HG02840 (cell line): ENCODE measurements at regions not wholly inside any gene's neighbourhood (a gene's known extent, or its start where the extent isn't known, plus 50 kb on each side); places are given as distances from the start of the nearest gene placed in this dataset.
"Not testable (repeated sequence)": the region's sequence is repeated elsewhere in the genome, so short reads cannot be mapped to it uniquely, and the experiment has no call there.

Experiments used
- ATAC-seq: cut with Tn5 transposase; IDR thresholded peaks from one replicate; pipeline ENCODE4 v1.9.1; 2021; ENCODE audit warnings: mild to moderate bottlenecking, moderate library complexity, moderate number of reproducible peaks; ENCODE audit not compliant: unreplicated experiment, low FRiP score

GRCh38 chr6:79431537-79431933 lies 105.7 kb downstream of the LCA5 start:
- ATAC-seq: no peak

- no peak for ATAC-seq
Measured at GRCh38 chr6:79430913-79431536, 106.2 kb downstream of the LCA5 start.

GRCh38 chr6:79427721-79428120 lies 109.5 kb downstream of the LCA5 start:
- no peak for ATAC-seq

- ATAC-seq: no peak
Measured at GRCh38 chr6:79426625-79427278, 110.5 kb downstream of the LCA5 start.

- ATAC-seq: no peak
Measured at GRCh38 chr6:79425589-79426311, 111.5 kb downstream of the LCA5 start.

GRCh38 chr6:79423216-79423615 lies 114.0 kb downstream of the LCA5 start:
- no peak for ATAC-seq

GRCh38 chr6:79422666-79423065 lies 114.6 kb downstream of the LCA5 start:
- no peak for ATAC-seq

- ATAC-seq: no peak
Measured at GRCh38 chr6:79421707-79422484, 115.3 kb downstream of the LCA5 start.

- no peak for ATAC-seq
Measured at GRCh38 chr6:79421001-79421411, 116.2 kb downstream of the LCA5 start.

GRCh38 chr6:79420054-79420453 lies 117.2 kb downstream of the LCA5 start:
- no peak for ATAC-seq

- no peak for ATAC-seq
Measured at GRCh38 chr6:79416931-79417330, 120.3 kb downstream of the LCA5 start.

GRCh38 chr6:79413562-79414002 lies 123.6 kb downstream of the LCA5 start:
- ATAC-seq: no peak

- no peak for ATAC-seq
Measured at GRCh38 chr6:79410806-79411205, 126.4 kb downstream of the LCA5 start.

- no peak for ATAC-seq
Measured at GRCh38 chr6:79408256-79408974, 128.8 kb downstream of the LCA5 start.

- no peak for ATAC-seq
Measured at GRCh38 chr6:79404677-79405076, 132.6 kb downstream of the LCA5 start.

GRCh38 chr6:79404261-79404660 lies 133.0 kb downstream of the LCA5 start:
- no peak for ATAC-seq

GRCh38 chr6:79403563-79403962 lies 133.7 kb downstream of the LCA5 start:
- no peak for ATAC-seq

GRCh38 chr6:79403086-79403485 lies 134.1 kb downstream of the LCA5 start:
- ATAC-seq: no peak

GRCh38 chr6:79399499-79399898 lies 137.7 kb downstream of the LCA5 start:
- ATAC-seq: no peak

- not testable (repeated sequence) for ATAC-seq
Measured at GRCh38 chr6:79398617-79399016, 138.6 kb downstream of the LCA5 start.
